Esophagus squamous epithelium (tissue), 5 donors: ENCODE measurements at regions not wholly inside any gene's neighbourhood (a gene's known extent, or its start where the extent isn't known, plus 50 kb on each side); places are given as distances from the start of the nearest gene placed in this dataset.

Experiments
- DNase-seq: peaks from one replicate; lab custom pipeline; 2025; lab: John Stamatoyannopoulos, UW
- H3K27ac ChIP-seq, 4 donors: fragments of 200-600 bp; sonication (generic); one replicate each; pipeline ENCODE4 v1.5.1; 2016 to 2019; ENCODE audit warnings: mild to moderate bottlenecking in 1 of 4
- H3K27me3 ChIP-seq, 4 donors: fragments of 200-600 bp; sonication (generic); 1 replicate in 3 of 4; 2 replicates in 1 of 4; pipeline versions ENCODE4 v1.5.1 to v1.6.0; 2017 to 2021; ENCODE audit warnings: antibody characterized with exemption in 1 of 4
- H3K36me3 ChIP-seq, 3 donors: fragments of 200-600 bp; sonication (generic); one replicate each; pipeline ENCODE4 v1.5.1; 2016 to 2019
- H3K4me1 ChIP-seq, 3 donors: fragments of 200-600 bp; sonication (generic); one replicate each; pipeline ENCODE4 v1.5.1; 2017 to 2019
- H3K4me3 ChIP-seq, 4 donors: fragments of 200-600 bp; sonication (generic); 1 replicate in 3 of 4; 2 replicates in 1 of 4; pipeline ENCODE4 v1.5.1; 2016 to 2019; ENCODE audit warnings: mild to moderate bottlenecking in 2 of 4, moderate library complexity in 1 of 4
- H3K9me3 ChIP-seq, 3 donors: fragments of 200-600 bp; sonication (generic); one replicate each; pipeline ENCODE4 v1.5.1; 2016 to 2019
- POLR2A ChIP-seq, 4 donors: fragments of 450-650 bp; IDR thresholded peaks; one replicate each; pipeline ENCODE4 v1.6.1; 2017; ENCODE audit warnings: antibody characterized with exemption in 4 of 4, mild to moderate bottlenecking in 4 of 4, moderate library complexity in 3 of 4
- whole genome bisulfite sequencing, 2 donors: methylation state at CpG; one replicate each; pipeline ENCODE4 v1.1.5; 2018; 5-methylcytosine and 5-hydroxymethylcytosine counted together
- intact Hi-C: fragments of 100-400 bp; cut with DNase I; formaldehyde crosslinking; loops from one replicate; pipeline ENCODE4 v1.15.0; 2022
- TF ChIP-seq, protein P1 (sequence below), 6 experiments: fragments of 450-650 bp in 4 of 6; fragments of 200-600 bp in 2 of 6; sonication (generic) in 2 of 6; IDR thresholded peaks; one replicate each; pipeline ENCODE4 v1.5.1; 2016 to 2019; ENCODE audit warnings: antibody characterized with exemption in 6 of 6, mild to moderate bottlenecking in 4 of 6, moderate library complexity in 4 of 6
- donor health status: DM: yes; HTN: yes; CAD: no.

DNA sequence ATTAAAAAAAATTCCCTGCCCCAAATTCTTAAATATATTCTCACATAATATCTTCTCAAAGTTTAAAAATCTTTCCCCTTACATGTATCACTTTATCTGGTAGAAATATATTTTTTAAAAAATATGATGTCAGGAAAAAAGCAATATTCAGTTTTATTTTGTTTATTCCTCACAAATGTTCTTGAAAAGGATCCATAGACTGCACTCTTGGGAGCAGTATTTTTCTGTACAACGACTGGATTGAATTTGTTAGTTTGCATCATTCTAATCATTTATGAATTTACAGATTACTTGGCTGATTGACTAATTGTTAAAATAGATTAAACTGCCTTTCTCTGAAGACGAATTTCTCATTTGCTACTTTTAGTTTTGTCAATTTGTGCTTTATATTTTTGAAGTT, 468.1 kb upstream of the NOVA1 start:
- Histone ChIP-seq H3K4me1 (no peaks in the 10 kb centered on the region), H3K9me3 (no peaks in the 10 kb centered on the region), H3K27ac (no peak overlapping the region), H3K4me3 (no peak overlapping the region), H3K27me3 (no peaks in the 10 kb centered on the region), H3K36me3 (no peaks in the 10 kb centered on the region)
- 37 to 43% methylated on average over 2 of the region's 2 CpGs for WGBS, 2 donors
- TF ChIP-seq, protein P1, sequence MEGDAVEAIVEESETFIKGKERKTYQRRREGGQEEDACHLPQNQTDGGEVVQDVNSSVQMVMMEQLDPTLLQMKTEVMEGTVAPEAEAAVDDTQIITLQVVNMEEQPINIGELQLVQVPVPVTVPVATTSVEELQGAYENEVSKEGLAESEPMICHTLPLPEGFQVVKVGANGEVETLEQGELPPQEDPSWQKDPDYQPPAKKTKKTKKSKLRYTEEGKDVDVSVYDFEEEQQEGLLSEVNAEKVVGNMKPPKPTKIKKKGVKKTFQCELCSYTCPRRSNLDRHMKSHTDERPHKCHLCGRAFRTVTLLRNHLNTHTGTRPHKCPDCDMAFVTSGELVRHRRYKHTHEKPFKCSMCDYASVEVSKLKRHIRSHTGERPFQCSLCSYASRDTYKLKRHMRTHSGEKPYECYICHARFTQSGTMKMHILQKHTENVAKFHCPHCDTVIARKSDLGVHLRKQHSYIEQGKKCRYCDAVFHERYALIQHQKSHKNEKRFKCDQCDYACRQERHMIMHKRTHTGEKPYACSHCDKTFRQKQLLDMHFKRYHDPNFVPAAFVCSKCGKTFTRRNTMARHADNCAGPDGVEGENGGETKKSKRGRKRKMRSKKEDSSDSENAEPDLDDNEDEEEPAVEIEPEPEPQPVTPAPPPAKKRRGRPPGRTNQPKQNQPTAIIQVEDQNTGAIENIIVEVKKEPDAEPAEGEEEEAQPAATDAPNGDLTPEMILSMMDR (IDR thresholded peaks at IDR 0.05), result no peak
- TF ChIP-seq POLR2A (IDR thresholded peaks at IDR 0.05), result no peak
- intact Hi-C loops, result no loop called here
- DNase-seq, result no peak

GRCh38 chr14:27067961-27068360, 470.1 kb upstream of the NOVA1 start:
- intact Hi-C loops, result no loop called here
- TF ChIP-seq, protein P1 (IDR thresholded peaks at IDR 0.05), result no peak
- no peak for TF ChIP-seq POLR2A (IDR thresholded peaks at IDR 0.05)
- no peaks in the 10 kb centered on the region for H3K27me3 ChIP-seq
- no peak for DNase-seq
- no peak overlapping the region for H3K27ac ChIP-seq
- no peaks in the 10 kb centered on the region for H3K4me1 ChIP-seq
- H3K36me3 ChIP-seq, result no peaks in the 10 kb centered on the region
- H3K9me3 ChIP-seq, result no peaks in the 10 kb centered on the region
- no peak overlapping the region for H3K4me3 ChIP-seq
- WGBS, 2 donors, result 83% methylated on average over 2 of the region's 2 CpGs

DNA sequence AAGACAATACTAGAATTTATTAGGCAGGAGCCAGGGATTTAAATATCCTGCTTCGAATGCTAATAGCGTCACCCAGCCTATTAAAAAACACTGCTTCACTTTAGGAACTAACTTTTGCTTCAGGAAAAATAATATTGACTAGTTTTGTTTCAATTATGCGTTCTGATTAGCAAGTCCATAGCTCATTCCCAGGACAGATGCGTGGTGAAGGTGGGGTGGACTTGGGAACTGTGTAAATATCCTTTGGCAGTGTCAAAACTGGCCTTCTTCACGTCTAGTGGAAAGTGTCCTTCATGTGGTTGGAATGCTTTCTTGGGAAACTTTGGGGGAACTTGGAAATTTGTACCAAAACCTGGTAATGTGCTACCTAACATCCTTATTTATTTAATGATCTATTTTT, 474.8 kb upstream of the NOVA1 start:
- no peak overlapping the region for H3K4me3 ChIP-seq
- no peaks in the 10 kb centered on the region for H3K9me3 ChIP-seq
- WGBS, 2 donors, result 48 to 56% methylated on average over 5 of the region's 5 CpGs
- no peaks in the 10 kb centered on the region for H3K4me1 ChIP-seq
- no peak for TF ChIP-seq POLR2A (IDR thresholded peaks at IDR 0.05)
- TF ChIP-seq, protein P1 (IDR thresholded peaks at IDR 0.05), result no peak
- no peak overlapping the region for H3K27ac ChIP-seq
- intact Hi-C loops, result no loop called here
- H3K36me3 ChIP-seq, result no peaks in the 10 kb centered on the region
- no peak for DNase-seq
- H3K27me3 ChIP-seq, result no peaks in the 10 kb centered on the region

DNA sequence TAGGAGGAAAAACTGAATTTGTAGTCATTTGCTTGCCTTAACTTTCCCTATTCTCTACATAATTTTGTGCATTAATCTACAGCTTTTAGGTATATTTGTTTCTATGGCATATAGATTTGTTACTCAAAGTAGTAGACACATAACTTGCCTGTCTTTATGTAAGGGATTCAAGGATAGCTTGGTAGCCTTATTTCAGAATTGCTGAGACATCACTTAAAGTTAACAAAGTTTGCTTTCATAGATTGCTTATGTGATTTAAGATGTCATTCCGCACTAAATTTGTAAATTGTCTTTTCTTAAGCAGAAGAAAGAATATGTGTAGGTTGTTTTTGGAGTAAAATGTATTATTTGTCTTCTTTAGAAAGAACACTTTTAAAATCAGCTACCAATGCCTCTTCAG, 477.7 kb upstream of the NOVA1 start:
- H3K27ac ChIP-seq, result no peak overlapping the region
- WGBS, 2 donors, result 76% methylated on average over 1 of the region's 1 CpG
- no peaks in the 10 kb centered on the region for H3K27me3 ChIP-seq
- intact Hi-C loops, result no loop called here
- no peaks in the 10 kb centered on the region for H3K36me3 ChIP-seq
- no peak for DNase-seq
- H3K4me1 ChIP-seq, result no peaks in the 10 kb centered on the region
- no peak overlapping the region for H3K4me3 ChIP-seq
- no peak for TF ChIP-seq POLR2A (IDR thresholded peaks at IDR 0.05)
- TF ChIP-seq, protein P1 (IDR thresholded peaks at IDR 0.05), result no peak
- no peaks in the 10 kb centered on the region for H3K9me3 ChIP-seq

GRCh38 chr14:27077214-27077613, 479.4 kb upstream of the NOVA1 start:
- intact Hi-C loops, result no loop called here
- H3K4me3 ChIP-seq, result no peak overlapping the region
- no peaks in the 10 kb centered on the region for H3K36me3 ChIP-seq
- H3K4me1 ChIP-seq, result no peaks in the 10 kb centered on the region
- H3K9me3 ChIP-seq, result no peaks in the 10 kb centered on the region
- TF ChIP-seq, protein P1 (IDR thresholded peaks at IDR 0.05), result no peak
- no peak for TF ChIP-seq POLR2A (IDR thresholded peaks at IDR 0.05)
- WGBS, 2 donors, result 40 to 56% methylated on average over 1 of the region's 1 CpG
- DNase-seq, result no peak
- no peak overlapping the region for H3K27ac ChIP-seq
- H3K27me3 ChIP-seq, result no peaks in the 10 kb centered on the region
